ENCODE measurements at regions not wholly inside any gene's neighbourhood (a gene's known extent, or its start where the extent isn't known, plus 50 kb on each side); places are given as distances from the start of the nearest gene placed in this dataset.
"Not testable (repeated sequence)": the region's sequence is repeated elsewhere in the genome, so short reads cannot be mapped to it uniquely, and the experiment has no call there.

DNA sequence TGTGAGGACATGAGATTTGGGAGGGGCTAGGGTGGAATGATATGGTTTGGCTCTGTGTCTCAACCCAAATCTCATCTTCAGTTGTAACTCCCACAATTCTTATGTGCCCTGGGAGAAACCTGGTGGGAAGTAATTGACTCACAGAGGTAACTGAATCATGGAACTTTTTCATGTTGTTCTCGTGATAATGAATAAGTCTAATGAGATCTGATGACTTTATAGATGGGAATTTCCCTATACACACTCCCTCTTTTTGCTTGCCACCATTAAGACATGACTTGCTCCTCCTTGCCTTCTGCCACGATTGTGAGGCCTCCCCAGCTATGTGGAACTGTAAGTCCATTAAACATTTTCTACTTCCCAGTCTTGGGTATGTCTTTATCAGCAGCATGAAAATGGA lies 253.2 kb upstream of the GK2 start:
- H3K9me3 Mint-ChIP-seq (ENCODE audit: low read depth) = peaks cover 30% of the 10 kb centered on the region
- H3K27me3 Mint-ChIP-seq = no peaks in the 10 kb centered on the region
- peaks cover 10% of the 10 kb centered on the region for H3K36me3 Mint-ChIP-seq (ENCODE audit: insufficient read depth)
- H3K4me3 Mint-ChIP-seq (ENCODE audit: low read depth) = no peak overlapping the region
- no peak overlapping the region for H3K27ac Mint-ChIP-seq
- no peak for TF ChIP-seq CTCF (IDR thresholded peaks at IDR 0.05; ENCODE audit: unreplicated experiment)
- H3K4me1 Mint-ChIP-seq (ENCODE audit: low read depth) = no peaks in the 10 kb centered on the region
- no peak for DNase-seq (ENCODE audit: low spot score, unreplicated experiment)

- not testable (repeated sequence) for H3K27me3 Mint-ChIP-seq
Measured at GRCh38 chr4:79659308-79659870, 251.4 kb upstream of the GK2 start.

DNA sequence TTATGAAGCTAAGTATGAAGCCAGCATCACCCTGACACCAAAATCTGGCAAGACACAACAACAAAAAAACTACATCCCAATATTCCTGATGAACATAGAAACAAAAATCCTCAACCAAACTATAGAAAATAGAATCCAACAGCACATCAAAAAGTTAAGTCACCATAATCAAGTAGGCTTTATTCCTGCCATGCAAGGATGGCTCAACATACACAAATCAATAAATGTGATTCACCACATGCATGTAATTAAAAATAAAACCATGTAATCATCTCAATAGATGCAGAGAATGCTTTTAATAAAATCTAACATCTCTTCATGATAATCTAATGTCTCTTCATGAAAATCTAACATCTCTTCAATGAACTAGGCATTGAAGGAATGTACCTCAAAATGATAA lies 249.4 kb upstream of the GK2 start:
- no peak overlapping the region for H3K27ac Mint-ChIP-seq
- no peak for DNase-seq (ENCODE audit: low spot score, unreplicated experiment)
- peaks cover 10% of the 10 kb centered on the region for H3K36me3 Mint-ChIP-seq (ENCODE audit: insufficient read depth)
- H3K27me3 Mint-ChIP-seq = no peaks in the 10 kb centered on the region
- peaks cover 33% of the 10 kb centered on the region for H3K9me3 Mint-ChIP-seq (ENCODE audit: low read depth)
- peaks cover 21% of the 10 kb centered on the region for H3K4me1 Mint-ChIP-seq (ENCODE audit: low read depth)
- no peak for TF ChIP-seq CTCF (IDR thresholded peaks at IDR 0.05; ENCODE audit: unreplicated experiment)
- no peak overlapping the region for H3K4me3 Mint-ChIP-seq (ENCODE audit: low read depth)

More at GRCh38 chr4:79659308-79659870, 251.4 kb upstream of the GK2 start:
- not testable (repeated sequence) for H3K27ac Mint-ChIP-seq; H3K4me1 Mint-ChIP-seq (ENCODE audit: low read depth); H3K4me3 Mint-ChIP-seq (ENCODE audit: low read depth); DNase-seq (ENCODE audit: low spot score, unreplicated experiment)
- Mint-ChIP-seq H3K9me3 (ENCODE audit: low read depth) (peaks cover 33% of the 10 kb centered on the region), H3K36me3 (ENCODE audit: insufficient read depth) (peaks cover 10% of the 10 kb centered on the region)

- Mint-ChIP-seq H3K9me3 (ENCODE audit: low read depth) (peaks cover 22% of the 10 kb centered on the region), H3K27ac (no peak overlapping the region), H3K4me1 (ENCODE audit: low read depth) (peaks cover 39% of the 10 kb centered on the region), H3K4me3 (ENCODE audit: low read depth) (no peak overlapping the region), H3K36me3 (ENCODE audit: insufficient read depth) (peaks cover 6% of the 10 kb centered on the region), H3K27me3 (no peaks in the 10 kb centered on the region)
- TF ChIP-seq CTCF (IDR thresholded peaks at IDR 0.05; ENCODE audit: unreplicated experiment) = no peak
- no peak for DNase-seq (ENCODE audit: low spot score, unreplicated experiment)
Measured at GRCh38 chr4:79653871-79654270, 245.8 kb upstream of the GK2 start.

DNA sequence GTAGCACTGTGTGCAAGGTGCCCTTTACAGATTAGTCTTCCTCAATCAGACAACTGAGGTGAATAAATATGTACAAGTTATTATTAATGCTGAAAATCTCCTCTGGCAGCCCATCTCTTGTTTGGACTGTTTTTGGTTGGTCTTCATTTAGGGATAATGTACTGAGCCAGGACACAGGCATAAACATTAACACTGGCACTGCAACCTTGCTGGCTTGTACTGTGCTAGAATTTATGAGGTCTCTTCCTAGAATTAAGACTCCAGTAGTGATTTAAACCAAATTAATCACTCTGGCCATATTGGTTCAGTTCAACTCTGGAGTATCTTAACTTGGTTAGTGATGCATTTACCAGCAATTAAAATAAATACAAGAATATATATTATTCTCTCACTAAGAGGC lies 244.7 kb upstream of the GK2 start:
- Mint-ChIP-seq H3K27ac (peak overlapping the region; percentile 77), H3K27me3 (no peaks in the 10 kb centered on the region), H3K36me3 (ENCODE audit: insufficient read depth) (no peaks in the 10 kb centered on the region), H3K9me3 (ENCODE audit: low read depth) (peaks cover 11% of the 10 kb centered on the region), H3K4me1 (ENCODE audit: low read depth) (peaks cover 41% of the 10 kb centered on the region), H3K4me3 (ENCODE audit: low read depth) (no peak overlapping the region)
- no peak for DNase-seq (ENCODE audit: low spot score, unreplicated experiment)
- no peak for TF ChIP-seq CTCF (IDR thresholded peaks at IDR 0.05; ENCODE audit: unreplicated experiment)

DNA sequence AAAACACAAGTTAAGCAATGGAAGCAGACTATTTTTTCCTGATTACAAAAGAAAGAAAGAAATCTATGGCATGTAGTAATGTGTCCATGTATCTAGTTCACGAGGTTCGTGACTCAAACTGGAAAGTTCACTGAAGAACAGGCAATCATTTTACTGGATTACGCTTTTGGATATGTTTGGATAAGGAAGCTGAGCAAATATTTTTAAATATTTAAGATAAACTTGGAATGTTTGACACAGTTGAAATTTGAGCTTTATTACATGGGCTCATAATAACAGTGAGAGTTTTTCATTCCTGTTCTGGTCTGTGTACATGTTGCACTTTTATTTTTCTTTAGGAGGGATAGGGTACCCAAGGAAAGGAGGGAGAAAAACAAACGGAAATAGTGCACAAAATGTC lies 244.2 kb upstream of the GK2 start:
- Mint-ChIP-seq H3K4me1 (ENCODE audit: low read depth) (peaks cover 41% of the 10 kb centered on the region), H3K4me3 (ENCODE audit: low read depth) (no peak overlapping the region), H3K36me3 (ENCODE audit: insufficient read depth) (no peaks in the 10 kb centered on the region), H3K27ac (peak overlapping the region; percentile 77), H3K9me3 (ENCODE audit: low read depth) (peaks cover 6% of the 10 kb centered on the region), H3K27me3 (no peaks in the 10 kb centered on the region)
- no peak for TF ChIP-seq CTCF (IDR thresholded peaks at IDR 0.05; ENCODE audit: unreplicated experiment)
- DNase-seq (ENCODE audit: low spot score, unreplicated experiment) = no peak
